Bronchial epithelial cell (primary cell): ENCODE measurements at regions not wholly inside any gene's neighbourhood (a gene's known extent, or its start where the extent isn't known, plus 50 kb on each side); places are given as distances from the start of the nearest gene placed in this dataset.
"Not testable (repeated sequence)": the region's sequence is repeated elsewhere in the genome, so short reads cannot be mapped to it uniquely, and the experiment has no call there.

Experiments used
- DNase-seq: peaks from one replicate; pipeline ENCODE4 v3.0.0-alpha.2; 2010; ENCODE audit warnings: low read depth
- FAIRE-seq: peaks from 2 replicates; lab custom pipeline; 2011; peaks lifted over from hg19 to GRCh38; lab: Jason Lieb, UNC
- H3K27me3 ChIP-seq: 2 replicates; pipeline ENCODE4 v1.5.1; 2011; ENCODE audit warnings: low read length; ENCODE audit not compliant: control insufficient read depth, insufficient read depth
- H3K36me3 ChIP-seq: 2 replicates; pipeline ENCODE4 v1.5.1; 2011; ENCODE audit warnings: low read length; ENCODE audit not compliant: control insufficient read depth, insufficient read depth
- H3K4me3 ChIP-seq: 2 replicates; pipeline ENCODE4 v1.5.1; 2011; ENCODE audit warnings: mild to moderate bottlenecking, low read depth, low read length, control low read depth
- CTCF ChIP-seq: IDR thresholded peaks from 2 replicates; pipeline ENCODE4 v1.5.1; 2011; ENCODE audit warnings: mild to moderate bottlenecking, moderate library complexity, low read length, control low read depth, inconsistent platforms; ENCODE audit not compliant: insufficient read depth, severe bottlenecking

GRCh38 chr2:22970284-22970975, 414.5 kb upstream of the KLHL29 start:
- Histone ChIP-seq H3K36me3 (no peaks in the 10 kb centered on the region), H3K27me3 (no peaks in the 10 kb centered on the region), H3K4me3 (no peak overlapping the region)
- DNase-seq: no peak
- FAIRE-seq: no peak
- no peak for TF ChIP-seq CTCF

DNA sequence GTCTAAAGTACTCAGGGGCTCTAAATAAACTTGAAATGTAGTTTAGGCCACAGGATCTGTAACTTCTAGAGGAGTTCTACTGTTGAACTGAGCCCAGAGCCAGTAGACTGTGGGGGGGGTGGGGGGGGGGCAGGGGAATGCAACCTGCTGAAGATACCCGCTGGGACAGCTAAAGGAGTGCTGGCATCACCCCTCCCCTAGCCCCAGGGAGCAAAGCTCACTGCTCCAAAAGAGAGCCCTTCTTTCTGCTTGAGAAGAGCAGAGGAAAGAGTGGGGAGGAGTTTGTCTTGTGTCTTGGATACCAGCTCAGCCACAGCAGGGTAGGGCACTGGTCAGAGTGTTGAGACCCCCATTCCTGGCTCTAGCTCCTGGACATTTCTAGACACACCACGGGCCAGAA, 414.0 kb upstream of the KLHL29 start:
- TF ChIP-seq CTCF: no peak
- FAIRE-seq (no peak), DNase-seq (no peak)
- Histone ChIP-seq H3K36me3 (no peaks in the 10 kb centered on the region), H3K27me3 (no peaks in the 10 kb centered on the region), H3K4me3 (no peak overlapping the region)

DNA sequence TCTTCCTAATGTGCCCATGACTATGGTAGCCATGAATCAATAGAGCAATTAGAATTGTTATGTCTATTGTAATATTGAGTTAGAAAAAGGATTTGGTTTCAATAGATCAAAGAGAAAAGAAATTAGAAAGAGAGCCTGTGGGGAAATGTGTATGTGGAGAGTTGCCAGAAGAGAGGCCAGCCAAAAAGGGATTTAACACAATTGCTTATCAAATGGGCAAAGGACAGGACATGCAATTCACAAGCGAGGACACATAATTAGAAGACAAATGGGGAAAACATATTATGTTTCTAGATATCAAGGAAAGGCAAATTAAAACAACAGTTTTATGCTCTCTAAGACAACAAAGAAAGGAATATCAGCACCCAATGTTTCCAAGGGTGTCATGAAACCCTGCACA, 403.2 kb upstream of the KLHL29 start:
- no peaks in the 10 kb centered on the region for H3K36me3 ChIP-seq
- FAIRE-seq (no peak), DNase-seq (no peak)

DNA sequence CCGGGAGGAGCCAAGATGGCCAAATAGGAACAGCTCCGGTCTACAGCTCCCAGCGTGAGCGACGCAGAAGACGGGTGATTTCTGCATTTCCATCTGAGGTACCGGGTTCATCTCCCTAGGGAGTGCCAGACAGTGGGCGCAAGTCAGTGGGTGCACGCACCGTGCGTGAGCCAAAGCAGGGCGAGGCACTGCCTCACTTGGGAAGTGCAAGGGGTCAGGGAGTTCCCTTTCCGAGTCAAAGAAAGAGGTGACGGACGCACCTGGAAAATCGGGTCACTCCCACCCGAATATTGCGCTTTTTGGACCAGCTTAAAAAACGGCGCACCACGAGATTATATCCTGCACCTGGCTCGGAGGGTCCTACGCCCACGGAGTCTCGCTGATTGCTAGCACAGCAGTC, 400.8 kb upstream of the KLHL29 start:
- not testable (repeated sequence) for H3K27me3 ChIP-seq, FAIRE-seq, H3K4me3 ChIP-seq, H3K36me3 ChIP-seq, DNase-seq

More for the DNA sequence above, 403.2 kb upstream of the KLHL29 start:
- H3K27me3 ChIP-seq: no peaks in the 10 kb centered on the region
- TF ChIP-seq CTCF: no peak
- no peak overlapping the region for H3K4me3 ChIP-seq

- no peak for FAIRE-seq
- TF ChIP-seq CTCF: no peak
- H3K27me3 ChIP-seq: no peaks in the 10 kb centered on the region
Measured at GRCh38 chr2:22990246-22990645, 394.7 kb upstream of the KLHL29 start.

GRCh38 chr2:22991844-22992243, 393.1 kb upstream of the KLHL29 start:
- H3K27me3 ChIP-seq: no peaks in the 10 kb centered on the region
- no peaks in the 10 kb centered on the region for H3K36me3 ChIP-seq
- TF ChIP-seq CTCF: no peak
- no peak overlapping the region for H3K4me3 ChIP-seq
- DNase-seq (no peak), FAIRE-seq (no peak)

More at GRCh38 chr2:22990246-22990645, 394.7 kb upstream of the KLHL29 start:
- Histone ChIP-seq H3K4me3 (no peak overlapping the region), H3K36me3 (no peaks in the 10 kb centered on the region)
- DNase-seq: no peak
